GM12865 (cell line): ENCODE measurements at regions not wholly inside any gene's neighbourhood (a gene's known extent, or its start where the extent isn't known, plus 50 kb on each side); places are given as distances from the start of the nearest gene placed in this dataset.

Source experiments
- DNase-seq: peaks from one replicate; pipeline ENCODE4 v3.0.0; 2010; ENCODE audit warnings: low read depth
- H3K4me3 ChIP-seq: 2 replicates; pipeline ENCODE4 v1.5.1; 2011; ENCODE audit warnings: mild to moderate bottlenecking, low read depth, low read length, control low read depth
- CTCF ChIP-seq: IDR thresholded peaks from 2 replicates; pipeline ENCODE4 v1.5.1; 2011; ENCODE audit warnings: low read length, control low read depth, low read depth, inconsistent platforms; ENCODE audit not compliant: insufficient read depth; ENCODE audit errors: missing control alignments

- TF ChIP-seq CTCF = no peak
- no peak for DNase-seq
- H3K4me3 ChIP-seq = no peak overlapping the region
Observed at GRCh38 chr12:23093488-23093887, 468.5 kb downstream of the ETNK1 start.

DNA sequence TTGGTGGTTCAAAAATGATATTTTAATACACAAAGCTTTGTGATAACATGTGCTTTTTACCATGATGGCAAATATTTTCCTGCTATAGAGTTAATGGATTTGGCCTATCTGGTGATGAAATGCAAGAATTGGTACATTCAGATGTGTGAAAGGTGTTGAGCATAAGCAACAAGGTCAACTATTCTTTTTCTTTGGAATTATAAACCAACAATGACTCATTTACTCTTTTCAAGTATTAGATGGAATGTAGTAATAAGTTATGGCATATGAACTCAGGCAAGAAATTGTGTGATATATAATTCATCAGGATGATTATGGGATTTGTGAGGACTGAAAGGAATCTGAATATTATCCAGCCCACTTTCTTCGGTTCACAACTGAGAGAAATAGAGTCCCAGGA is 471.4 kb downstream of the ETNK1 start:
- no peak for DNase-seq
- no peak for TF ChIP-seq CTCF
- H3K4me3 ChIP-seq = no peak overlapping the region

- DNase-seq = no peak
- H3K4me3 ChIP-seq = no peak overlapping the region
- no peak for TF ChIP-seq CTCF
Observed at GRCh38 chr12:23098110-23098509, 473.1 kb downstream of the ETNK1 start.

DNA sequence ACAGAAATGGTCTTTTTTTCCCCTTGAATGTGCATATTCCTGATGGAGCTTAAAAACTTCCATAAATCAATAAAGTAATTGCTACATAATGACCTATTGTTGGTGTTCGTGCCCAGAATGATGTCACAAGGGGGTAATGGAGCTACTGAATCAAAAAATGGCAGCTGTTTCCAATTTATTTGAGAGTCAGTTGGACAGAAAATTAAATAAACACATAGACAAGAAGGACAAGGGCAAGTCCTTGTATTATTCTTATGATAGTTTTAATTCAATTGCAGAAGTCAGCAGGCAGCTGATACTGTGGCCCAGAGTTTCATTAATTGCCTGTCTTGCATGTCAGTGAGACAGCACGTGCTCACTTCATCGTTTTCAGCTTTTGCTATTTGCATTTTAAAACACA is 473.5 kb downstream of the ETNK1 start:
- no peak for TF ChIP-seq CTCF
- no peak for DNase-seq
- H3K4me3 ChIP-seq = no peak overlapping the region

GRCh38 chr12:23099104-23099503 is 474.1 kb downstream of the ETNK1 start:
- DNase-seq = no peak
- no peak for TF ChIP-seq CTCF
- H3K4me3 ChIP-seq = no peak overlapping the region

DNA sequence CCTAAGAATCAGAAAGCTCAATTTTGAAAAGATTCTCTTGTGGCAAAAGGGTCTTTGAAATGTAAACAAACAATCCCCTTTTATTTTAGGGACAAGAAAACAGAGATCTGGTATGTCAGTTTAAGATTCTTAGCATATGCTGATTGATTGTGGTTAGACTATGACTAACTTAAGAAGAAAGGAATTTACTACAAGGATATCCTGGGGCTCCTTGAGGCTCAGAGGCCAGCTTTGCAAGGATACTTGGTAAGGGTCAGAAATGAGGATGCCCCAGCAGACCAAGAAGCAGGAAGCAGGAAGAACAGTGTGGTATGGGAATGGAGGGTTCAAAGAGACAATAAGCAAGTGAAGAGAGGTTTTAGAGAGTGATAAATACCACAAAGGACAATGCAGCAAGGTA is 474.6 kb downstream of the ETNK1 start:
- no peak overlapping the region for H3K4me3 ChIP-seq
- no peak for DNase-seq
- TF ChIP-seq CTCF = no peak

- no peak for DNase-seq
- TF ChIP-seq CTCF = no peak
Observed at GRCh38 chr12:23108957-23109356, 484.0 kb downstream of the ETNK1 start.

More at GRCh38 chr12:23108957-23109356, 484.0 kb downstream of the ETNK1 start:
- H3K4me3 ChIP-seq = no peak overlapping the region
